ENCODE measurements at regions not wholly inside any gene's neighbourhood (a gene's known extent, or its start where the extent isn't known, plus 50 kb on each side); places are given as distances from the start of the nearest gene placed in this dataset.

GRCh38 chr5:110088676-110089436 lies 399.1 kb downstream of the MAN2A1 start:
- no peaks in the 10 kb centered on the region for H3K36me3 ChIP-seq
- H3K27me3 ChIP-seq, result no peaks in the 10 kb centered on the region
- no peak for DNase-seq
- H3K4me3 ChIP-seq (ENCODE audit: low read depth, low read length), result no peak overlapping the region
- H3K4me1 ChIP-seq, result no peaks in the 10 kb centered on the region
- no peaks in the 10 kb centered on the region for H3K9me3 ChIP-seq
- TF ChIP-seq, protein P1, sequence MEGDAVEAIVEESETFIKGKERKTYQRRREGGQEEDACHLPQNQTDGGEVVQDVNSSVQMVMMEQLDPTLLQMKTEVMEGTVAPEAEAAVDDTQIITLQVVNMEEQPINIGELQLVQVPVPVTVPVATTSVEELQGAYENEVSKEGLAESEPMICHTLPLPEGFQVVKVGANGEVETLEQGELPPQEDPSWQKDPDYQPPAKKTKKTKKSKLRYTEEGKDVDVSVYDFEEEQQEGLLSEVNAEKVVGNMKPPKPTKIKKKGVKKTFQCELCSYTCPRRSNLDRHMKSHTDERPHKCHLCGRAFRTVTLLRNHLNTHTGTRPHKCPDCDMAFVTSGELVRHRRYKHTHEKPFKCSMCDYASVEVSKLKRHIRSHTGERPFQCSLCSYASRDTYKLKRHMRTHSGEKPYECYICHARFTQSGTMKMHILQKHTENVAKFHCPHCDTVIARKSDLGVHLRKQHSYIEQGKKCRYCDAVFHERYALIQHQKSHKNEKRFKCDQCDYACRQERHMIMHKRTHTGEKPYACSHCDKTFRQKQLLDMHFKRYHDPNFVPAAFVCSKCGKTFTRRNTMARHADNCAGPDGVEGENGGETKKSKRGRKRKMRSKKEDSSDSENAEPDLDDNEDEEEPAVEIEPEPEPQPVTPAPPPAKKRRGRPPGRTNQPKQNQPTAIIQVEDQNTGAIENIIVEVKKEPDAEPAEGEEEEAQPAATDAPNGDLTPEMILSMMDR (IDR thresholded peaks at IDR 0.05; ENCODE audit: low read depth, low read length), result no peak

DNA sequence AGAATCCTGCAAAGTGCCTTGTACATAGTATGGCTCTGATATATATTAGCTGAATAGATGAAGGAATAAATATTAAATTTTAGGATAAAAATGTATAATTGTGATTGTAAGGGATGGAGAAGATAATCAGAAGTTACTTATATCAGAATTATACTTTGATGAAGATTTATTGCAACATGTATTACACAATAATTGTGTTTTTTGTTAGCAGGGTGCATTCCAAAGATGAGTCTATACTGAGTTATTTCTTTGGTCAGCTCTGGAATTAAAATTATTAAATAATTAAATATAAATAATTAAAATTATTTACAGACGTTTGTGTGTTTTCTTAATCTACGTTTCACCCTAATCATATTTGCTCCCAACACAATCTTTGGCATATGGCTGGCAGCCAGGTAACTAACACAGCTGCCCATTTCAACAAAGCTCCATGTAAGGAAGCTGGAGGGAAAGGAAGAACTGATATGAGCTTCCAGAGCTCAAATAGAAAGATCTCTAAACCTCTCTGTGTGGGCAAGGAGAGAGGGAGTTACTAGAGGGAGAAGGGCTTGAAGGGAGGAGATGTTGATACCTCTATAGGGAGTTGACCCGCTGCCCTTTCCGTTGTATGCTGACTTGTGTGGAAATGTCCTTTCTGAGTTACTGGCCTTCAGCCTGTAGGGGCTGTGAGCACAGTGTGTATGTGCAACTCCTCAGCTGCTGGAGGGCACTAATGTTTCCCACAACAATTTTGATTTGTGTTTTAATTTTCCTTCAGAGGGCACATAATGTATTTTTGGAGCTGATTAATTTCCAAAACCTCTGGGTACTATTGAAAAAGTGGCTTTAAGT lies 403.4 kb downstream of the MAN2A1 start:
- Histone ChIP-seq H3K4me3 (ENCODE audit: low read depth, low read length) (no peak overlapping the region), H3K27me3 (peaks cover 2% of the 10 kb centered on the region; the same call in 1 of the 2 replicates), H3K4me1 (no peaks in the 10 kb centered on the region), H3K9me3 (no peaks in the 10 kb centered on the region), H3K36me3 (no peaks in the 10 kb centered on the region)
- DNase-seq, result no peak
- TF ChIP-seq, protein P1 (IDR thresholded peaks at IDR 0.05; ENCODE audit: low read depth, low read length), result no peak

GRCh38 chr5:110094109-110094508 lies 404.4 kb downstream of the MAN2A1 start:
- H3K4me3 ChIP-seq (ENCODE audit: low read depth, low read length), result no peak overlapping the region
- TF ChIP-seq, protein P1 (IDR thresholded peaks at IDR 0.05; ENCODE audit: low read depth, low read length), result no peak
- H3K36me3 ChIP-seq, result no peaks in the 10 kb centered on the region
- H3K4me1 ChIP-seq, result no peaks in the 10 kb centered on the region
- no peaks in the 10 kb centered on the region for H3K9me3 ChIP-seq
- DNase-seq, result no peak
- H3K27me3 ChIP-seq, result peaks cover 2% of the 10 kb centered on the region; the same call in 1 of the 2 replicates

- Histone ChIP-seq H3K9me3 (no peaks in the 10 kb centered on the region), H3K4me3 (ENCODE audit: low read depth, low read length) (no peak overlapping the region), H3K36me3 (no peaks in the 10 kb centered on the region), H3K27me3 (peaks cover 2% of the 10 kb centered on the region; the same call in 1 of the 2 replicates), H3K4me1 (no peaks in the 10 kb centered on the region)
- no peak for DNase-seq
- TF ChIP-seq, protein P1 (IDR thresholded peaks at IDR 0.05; ENCODE audit: low read depth, low read length), result no peak
Measured at GRCh38 chr5:110094548-110094947, 404.8 kb downstream of the MAN2A1 start.

DNA sequence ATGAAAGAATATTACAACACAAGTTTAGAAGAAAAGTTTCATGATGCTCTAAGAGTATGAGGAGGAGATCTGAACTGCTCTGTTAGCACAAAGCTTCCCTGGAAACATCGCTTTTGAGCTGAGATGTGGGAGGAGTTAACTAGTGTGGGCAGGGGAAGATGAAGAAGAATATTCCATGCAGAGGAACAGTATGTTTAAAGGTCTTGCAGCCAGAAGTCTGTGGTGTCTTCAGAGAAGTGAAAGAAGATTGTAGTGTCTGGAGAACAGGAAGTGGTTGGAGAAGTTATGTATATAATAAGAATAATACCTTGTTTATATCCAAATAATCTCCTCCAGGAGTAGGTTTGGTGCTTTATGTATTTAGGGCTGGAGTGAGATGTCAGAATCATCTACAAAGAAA lies 406.7 kb downstream of the MAN2A1 start:
- TF ChIP-seq, protein P1 (IDR thresholded peaks at IDR 0.05; ENCODE audit: low read depth, low read length), result no peak

More for the DNA sequence above, 406.7 kb downstream of the MAN2A1 start:
- H3K4me3 ChIP-seq (ENCODE audit: low read depth, low read length), result no peak overlapping the region
- peaks cover 2% of the 10 kb centered on the region; the same call in 1 of the 2 replicates for H3K27me3 ChIP-seq
- DNase-seq, result no peak
- H3K4me1 ChIP-seq, result no peaks in the 10 kb centered on the region
- no peaks in the 10 kb centered on the region for H3K9me3 ChIP-seq
- H3K36me3 ChIP-seq, result no peaks in the 10 kb centered on the region
